ENCODE measurements at regions not wholly inside any gene's neighbourhood (a gene's known extent, or its start where the extent isn't known, plus 50 kb on each side); places are given as distances from the start of the nearest gene placed in this dataset.

DNA sequence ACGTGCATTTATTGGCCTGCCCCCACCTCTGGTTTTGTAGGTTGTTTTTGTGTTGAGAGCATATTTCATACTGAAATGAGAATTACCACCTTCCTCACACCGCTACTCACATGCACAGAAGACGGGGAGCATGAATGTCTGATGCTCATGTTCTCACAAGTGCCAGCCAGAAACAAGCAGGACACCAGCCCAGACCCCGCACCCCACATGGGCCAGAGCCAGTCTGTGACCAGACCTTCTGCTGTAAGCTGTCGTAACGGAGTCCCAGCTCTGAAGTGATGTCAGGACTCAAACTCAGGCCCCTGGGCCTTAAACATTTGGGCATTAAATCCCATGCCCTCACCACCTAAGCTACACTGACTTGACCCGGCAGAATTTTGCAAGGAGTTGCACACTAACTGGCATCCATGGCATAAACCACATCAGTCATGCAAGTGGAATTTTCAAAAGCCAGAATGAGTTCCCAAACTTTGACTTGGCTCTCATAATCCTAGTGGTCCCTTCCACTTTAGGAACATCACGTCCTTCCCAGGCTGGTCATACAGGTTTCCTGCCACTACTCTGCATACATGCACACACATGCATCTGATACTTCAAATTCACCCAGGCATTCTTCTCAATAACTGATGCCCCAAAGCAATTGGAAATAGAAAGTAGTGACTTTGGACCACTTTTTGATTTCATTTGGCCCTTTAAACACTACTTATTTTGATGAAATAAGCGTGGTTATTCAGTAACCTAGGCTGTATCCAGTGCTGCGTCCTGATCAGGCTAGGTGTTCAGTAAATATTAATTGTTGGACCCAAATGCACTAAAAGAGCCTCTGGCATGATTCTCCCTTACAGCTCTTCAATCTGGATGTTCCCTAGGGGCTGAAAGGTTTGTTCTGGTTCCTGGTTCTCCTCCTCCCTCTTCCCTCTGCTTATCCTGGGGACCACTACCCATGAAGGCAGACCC, 223.1 kb upstream of the ID2 start:
- no peak for TF ChIP-seq CTCF (IDR thresholded peaks at IDR 0.05; ENCODE audit: unreplicated experiment in 3 of 3)
- H3K4me3 Mint-ChIP-seq = no peak overlapping the region
- H3K27me3 Mint-ChIP-seq (ENCODE audit: low read depth) = peaks cover 23% of the 10 kb centered on the region
- H3K9me3 Mint-ChIP-seq = no peaks in the 10 kb centered on the region
- H3K36me3 Mint-ChIP-seq (ENCODE audit: low read depth) = no peaks in the 10 kb centered on the region
- peaks cover 32% of the 10 kb centered on the region for H3K4me1 Mint-ChIP-seq
- H3K27ac Mint-ChIP-seq = peak overlapping the region in 1 of 3 experiments; percentile 63

GRCh38 chr2:8459474-8459873, 222.4 kb upstream of the ID2 start:
- peaks cover 29% of the 10 kb centered on the region for H3K4me1 Mint-ChIP-seq
- H3K4me3 Mint-ChIP-seq = no peak overlapping the region
- H3K27ac Mint-ChIP-seq = no peak overlapping the region
- no peaks in the 10 kb centered on the region for H3K36me3 Mint-ChIP-seq (ENCODE audit: low read depth)
- H3K9me3 Mint-ChIP-seq = no peaks in the 10 kb centered on the region
- no peak for TF ChIP-seq CTCF (IDR thresholded peaks at IDR 0.05; ENCODE audit: unreplicated experiment in 3 of 3)
- peaks cover 19% of the 10 kb centered on the region for H3K27me3 Mint-ChIP-seq (ENCODE audit: low read depth)

- no peak for TF ChIP-seq CTCF (IDR thresholded peaks at IDR 0.05; ENCODE audit: unreplicated experiment in 3 of 3)
- H3K4me3 Mint-ChIP-seq = no peak overlapping the region
- no peaks in the 10 kb centered on the region for H3K9me3 Mint-ChIP-seq
- H3K27me3 Mint-ChIP-seq (ENCODE audit: low read depth) = peaks cover 12% of the 10 kb centered on the region
- peaks cover 12% of the 10 kb centered on the region for H3K4me1 Mint-ChIP-seq
- no peak overlapping the region for H3K27ac Mint-ChIP-seq
- H3K36me3 Mint-ChIP-seq (ENCODE audit: low read depth) = no peaks in the 10 kb centered on the region
These were observed 220.5 kb upstream of the ID2 start for GRCh38 chr2:8461341-8461740.

DNA sequence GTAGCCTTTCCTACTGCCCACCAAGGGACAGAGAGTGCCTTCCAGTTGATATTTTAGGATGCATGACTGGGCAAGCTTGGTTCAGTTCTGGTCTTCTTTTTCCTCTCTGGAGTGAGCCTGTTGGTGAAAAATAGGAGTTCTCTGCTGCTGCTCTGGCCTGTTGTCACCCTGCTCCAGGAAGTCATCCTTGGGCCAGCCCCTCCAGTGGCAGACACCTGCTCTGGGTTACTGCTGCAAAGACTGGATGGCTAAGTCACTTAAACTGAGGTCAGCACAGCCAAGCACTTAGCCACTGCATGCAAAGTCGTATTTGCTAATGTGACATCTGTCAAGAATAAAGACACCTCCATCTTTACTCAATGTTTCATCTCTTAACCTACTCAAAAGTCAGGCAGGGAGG, 219.6 kb upstream of the ID2 start:
- no peaks in the 10 kb centered on the region for H3K36me3 Mint-ChIP-seq (ENCODE audit: low read depth)
- no peak for TF ChIP-seq CTCF (IDR thresholded peaks at IDR 0.05; ENCODE audit: unreplicated experiment in 3 of 3)
- H3K4me1 Mint-ChIP-seq = peaks cover 12% of the 10 kb centered on the region
- no peak overlapping the region for H3K4me3 Mint-ChIP-seq
- peaks cover 12% of the 10 kb centered on the region for H3K27me3 Mint-ChIP-seq (ENCODE audit: low read depth)
- H3K9me3 Mint-ChIP-seq = peaks cover 3% of the 10 kb centered on the region
- H3K27ac Mint-ChIP-seq = no peak overlapping the region

GRCh38 chr2:8462899-8463648, 218.8 kb upstream of the ID2 start:
- peak overlapping the region in 1 of 3 experiments; percentile 23 for H3K27ac Mint-ChIP-seq
- no peak for TF ChIP-seq CTCF (IDR thresholded peaks at IDR 0.05; ENCODE audit: unreplicated experiment in 3 of 3)
- no peaks in the 10 kb centered on the region for H3K36me3 Mint-ChIP-seq (ENCODE audit: low read depth)
- H3K4me3 Mint-ChIP-seq = no peak overlapping the region
- peaks cover 15% of the 10 kb centered on the region for H3K27me3 Mint-ChIP-seq (ENCODE audit: low read depth)
- H3K4me1 Mint-ChIP-seq = peaks cover 4% of the 10 kb centered on the region
- H3K9me3 Mint-ChIP-seq = peaks cover 3% of the 10 kb centered on the region

Data from nephron (organoid).